Aorta (tissue), 5 donors: ENCODE measurements at regions not wholly inside any gene's neighbourhood (a gene's known extent, or its start where the extent isn't known, plus 50 kb on each side); places are given as distances from the start of the nearest gene placed in this dataset.

Experiments
- ATAC-seq: fragments of 200-7000 bp; cut with Tn5 transposase; one replicate; pipeline ENCODE4 v1.9.1; 2022; ENCODE audit warnings: moderate library complexity; ENCODE audit not compliant: low FRiP score
- DNase-seq, 2 donors: peaks; one replicate each; pipeline ENCODE4 v3.0.0-alpha.2; 2020
- H3K27ac ChIP-seq, 2 donors: one replicate each; pipeline ENCODE4 v1.5.1; 2013; ENCODE audit warnings: low read length in 2 of 2, mild to moderate bottlenecking in 2 of 2, moderate library complexity in 2 of 2, control low read depth in 1 of 2, inconsistent platforms in 1 of 2, low read depth in 1 of 2
- H3K27me3 ChIP-seq, 2 donors: one replicate each; pipeline ENCODE4 v1.6.1; 2013; ENCODE audit warnings: control low read depth in 1 of 2, low read length in 1 of 2, mild to moderate bottlenecking in 1 of 2, moderate library complexity in 1 of 2; ENCODE audit not compliant: insufficient read depth in 2 of 2, control insufficient read depth in 1 of 2
- H3K36me3 ChIP-seq, 2 donors: one replicate each; pipeline ENCODE4 v1.6.1; 2013; ENCODE audit warnings: control low read depth in 1 of 2, low read length in 1 of 2, mild to moderate bottlenecking in 1 of 2; ENCODE audit not compliant: insufficient read depth in 2 of 2, control insufficient read depth in 1 of 2
- H3K4me1 ChIP-seq, 2 donors: one replicate each; pipeline ENCODE4 v1.6.1; 2013; ENCODE audit warnings: low read length in 2 of 2, control low read depth in 1 of 2, mild to moderate bottlenecking in 1 of 2, moderate library complexity in 1 of 2; ENCODE audit not compliant: insufficient read depth in 2 of 2, control insufficient read depth in 1 of 2
- H3K4me3 ChIP-seq, 2 donors: one replicate each; pipeline ENCODE4 v1.5.1; 2013; ENCODE audit warnings: low read length in 2 of 2, control low read depth in 1 of 2, mild to moderate bottlenecking in 1 of 2
- H3K9me3 ChIP-seq: one replicate; pipeline ENCODE4 v1.6.1; 2013; ENCODE audit warnings: mild to moderate bottlenecking, low read length; ENCODE audit not compliant: control insufficient read depth
- WGBS, 2 donors: extraction: QIAGEN DNeasy Blood & Tissue Kit; methylation state at CpG; one replicate each; pipeline ENCODE4 v1.1.7; 2013; 5-methylcytosine and 5-hydroxymethylcytosine counted together
- intact Hi-C, 2 donors: fragments of 100-400 bp; cut with DNase I; formaldehyde crosslinking; loops; one replicate each; pipeline versions ENCODE4 v1.14.2 to v1.15.0; 2022
- donor health status: healthy with polysubstance abuse.
- donor health status: Bipolar disorder and iron deficiency.
- donor health status: DM: no; HTN: no; CAD: no.
- donor health status: DM: no; HTN: no; CAD: no.
- donor health status: DM: yes; HTN: yes; CAD: no.

DNA sequence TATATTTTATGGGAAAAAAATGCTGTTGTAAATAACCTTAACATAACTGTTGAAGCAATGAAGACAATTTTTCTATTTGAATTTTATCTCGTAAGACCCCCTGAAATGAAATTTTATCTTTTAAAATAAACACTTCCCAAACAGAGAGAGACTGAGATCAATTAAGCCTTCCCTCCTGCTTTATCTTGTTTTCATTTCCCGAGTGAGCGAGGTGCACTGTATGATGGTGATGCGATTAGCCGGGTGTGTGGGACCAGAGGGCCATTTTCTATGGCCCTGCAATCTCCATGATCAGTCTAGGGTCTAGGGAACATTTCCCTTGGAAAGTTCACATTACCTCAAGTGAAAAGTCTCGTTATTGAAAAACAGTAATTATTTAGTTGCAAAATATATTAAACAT lies 134.1 kb upstream of the MID1 start:
- ATAC-seq = no peak
- no peaks in the 10 kb centered on the region for H3K27me3 ChIP-seq
- intact Hi-C loops = no loop called here
- H3K36me3 ChIP-seq = no peaks in the 10 kb centered on the region
- H3K4me1 ChIP-seq = peaks cover 0 to 3% of the 10 kb centered on the region in 2 donors
- WGBS, 2 donors = 46 to 50% methylated on average over 6 of the region's 6 CpGs
- no peak for DNase-seq
- no peak overlapping the region for H3K4me3 ChIP-seq
- H3K9me3 ChIP-seq = no peaks in the 10 kb centered on the region
- H3K27ac ChIP-seq = no peak overlapping the region

DNA sequence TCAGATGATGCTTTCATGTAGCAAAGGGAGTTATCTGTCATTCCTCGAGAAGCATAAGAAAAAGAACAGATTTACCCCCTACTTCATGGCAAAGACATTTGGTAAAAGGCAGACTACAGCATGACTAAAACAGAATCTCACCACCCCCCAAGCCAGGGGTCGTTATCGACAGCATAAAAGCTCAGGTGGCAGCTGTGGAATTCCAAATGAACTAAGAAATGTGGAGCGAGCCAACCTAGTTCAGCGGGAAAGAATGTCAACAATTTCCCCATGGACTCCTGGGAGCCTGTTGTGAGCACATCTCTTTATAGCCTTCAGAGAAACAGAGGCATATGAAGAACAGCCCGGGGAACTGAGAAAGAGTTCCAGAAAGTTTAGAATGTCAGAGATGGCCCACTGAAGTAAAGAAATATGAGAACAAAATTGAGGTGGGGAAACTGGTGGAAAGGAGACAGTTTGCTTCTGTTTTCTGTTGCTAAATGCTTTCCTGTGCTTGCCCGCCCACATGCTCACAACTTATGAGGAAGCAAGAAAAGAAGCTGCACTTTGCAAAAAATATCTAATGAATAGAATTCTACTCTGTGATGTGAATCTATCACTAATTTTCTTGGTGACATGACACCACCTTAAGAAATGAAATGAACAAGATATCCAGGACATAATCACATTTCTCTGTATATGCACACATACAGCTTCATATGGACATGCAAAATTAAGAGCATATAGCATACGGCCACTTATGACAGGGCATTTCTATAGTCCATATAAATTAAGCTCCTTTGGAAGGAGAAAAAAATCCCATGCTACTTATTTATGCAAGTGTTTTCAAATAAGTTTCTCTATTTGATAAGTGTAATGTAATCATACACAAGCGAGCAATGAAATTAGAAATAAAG lies 135.3 kb upstream of the MID1 start:
- DNase-seq = no peak

DNA sequence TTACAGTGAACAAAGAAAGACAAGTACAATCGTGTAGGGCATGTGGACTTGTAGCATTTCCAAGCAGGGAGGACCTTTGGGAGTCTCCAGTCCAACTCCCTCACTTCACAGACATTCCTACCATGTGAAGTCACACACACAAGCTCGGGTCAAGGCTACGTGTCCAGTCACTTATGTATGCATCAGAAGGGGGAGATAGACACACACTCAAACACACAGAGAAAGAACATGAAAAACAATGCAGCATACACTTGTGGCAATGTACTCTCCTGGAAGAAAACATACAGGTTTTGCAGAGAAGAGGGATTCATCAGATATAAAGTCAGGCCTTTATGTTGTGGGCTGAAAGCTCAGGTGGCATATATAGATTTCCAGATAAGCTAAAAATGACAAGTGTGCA lies 136.1 kb upstream of the MID1 start:
- intact Hi-C loops = no loop called here
- H3K27ac ChIP-seq = peak overlapping the region in 1 of 2 donors; percentile 75

More for the DNA sequence above, 135.3 kb upstream of the MID1 start:
- 16 to 26% methylated on average over 9 of the region's 9 CpGs for WGBS, 2 donors
- peaks cover 0 to 3% of the 10 kb centered on the region in 2 donors for H3K4me1 ChIP-seq
- intact Hi-C loops = no loop called here
- H3K27me3 ChIP-seq = no peaks in the 10 kb centered on the region
- ATAC-seq = no peak
- H3K4me3 ChIP-seq = peak overlapping the region in 1 of 2 donors; percentile 41
- no peaks in the 10 kb centered on the region for H3K9me3 ChIP-seq
- H3K27ac ChIP-seq = peak overlapping the region in 1 of 2 donors; percentile 57
- H3K36me3 ChIP-seq = no peaks in the 10 kb centered on the region

DNA sequence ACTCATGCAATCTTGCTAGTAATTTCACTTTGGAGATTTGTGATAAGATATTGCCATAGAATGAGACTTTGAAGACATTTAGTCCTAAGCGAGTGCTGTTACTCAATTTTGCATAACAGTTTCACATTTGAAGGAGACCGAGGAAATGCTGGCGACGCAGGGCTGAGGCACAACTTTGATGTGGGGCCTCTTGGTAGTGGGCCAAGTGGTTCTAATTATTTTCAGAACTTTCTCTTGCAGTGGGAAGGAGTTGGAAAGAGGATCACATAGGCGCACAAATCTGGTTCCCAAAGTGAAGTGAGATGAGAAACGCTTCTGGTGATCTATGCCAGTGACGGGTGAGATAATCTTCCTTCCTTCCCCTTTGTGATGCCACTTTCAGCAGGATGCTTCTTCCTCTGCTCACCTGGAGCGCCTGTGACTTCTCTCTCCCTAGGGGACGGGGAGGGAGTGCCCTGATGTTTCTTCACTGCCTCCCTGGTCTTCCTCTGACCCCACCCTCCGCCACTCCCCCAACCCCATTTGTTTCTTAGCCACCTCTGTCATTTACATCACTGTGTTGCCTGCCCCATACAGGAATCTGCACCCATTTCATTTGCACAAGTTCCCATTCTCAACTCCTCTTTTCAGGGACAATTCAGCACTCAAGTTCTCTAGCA lies 138.9 kb upstream of the MID1 start:
- Histone ChIP-seq H3K4me3 (no peak overlapping the region), H3K36me3 (no peaks in the 10 kb centered on the region), H3K9me3 (no peaks in the 10 kb centered on the region), H3K27ac (no peak overlapping the region), H3K4me1 (peaks cover 0 to 3% of the 10 kb centered on the region in 2 donors), H3K27me3 (no peaks in the 10 kb centered on the region)
- DNase-seq (no peak), ATAC-seq (no peak)
- intact Hi-C loops = no loop called here
- 32 to 37% methylated on average over 10 of the region's 10 CpGs for WGBS, 2 donors

More for the DNA sequence above, 136.1 kb upstream of the MID1 start:
- Histone ChIP-seq H3K4me1 (peaks cover 0 to 3% of the 10 kb centered on the region in 2 donors), H3K9me3 (no peaks in the 10 kb centered on the region), H3K27me3 (no peaks in the 10 kb centered on the region), H3K4me3 (no peak overlapping the region), H3K36me3 (no peaks in the 10 kb centered on the region)
- ATAC-seq (peak; percentile 53), DNase-seq (no peak)
- WGBS, 2 donors = 1 to 3% methylated on average over 3 of the region's 3 CpGs

DNA sequence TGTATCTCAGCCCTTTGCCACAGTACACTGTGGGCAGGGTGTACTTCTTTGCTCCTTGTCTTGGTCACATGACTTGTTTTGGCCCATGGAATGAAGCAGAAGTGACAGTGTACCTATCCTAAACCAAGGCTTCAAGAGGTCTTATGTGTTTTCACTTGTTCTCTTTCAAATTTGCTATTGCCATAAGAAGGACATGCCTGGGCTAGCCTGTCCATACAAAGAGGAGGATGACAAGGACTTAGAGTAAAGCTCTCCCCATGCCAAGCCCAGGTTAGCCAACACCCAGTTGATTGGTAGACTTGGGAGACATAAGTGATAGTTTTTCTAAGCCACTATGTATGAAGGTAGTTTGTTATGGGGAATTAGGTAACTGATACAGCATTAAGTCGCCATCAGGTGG lies 141.1 kb upstream of the MID1 start:
- H3K36me3 ChIP-seq = no peaks in the 10 kb centered on the region
- H3K9me3 ChIP-seq = no peaks in the 10 kb centered on the region
- WGBS, 2 donors = 66 to 100% methylated on average over 1 of the region's 1 CpG
- no peak for DNase-seq
- intact Hi-C loops = no loop called here
- no peaks in the 10 kb centered on the region for H3K27me3 ChIP-seq
- ATAC-seq = no peak
- no peak overlapping the region for H3K4me3 ChIP-seq
- H3K27ac ChIP-seq = no peak overlapping the region
- peaks cover 0 to 3% of the 10 kb centered on the region in 2 donors for H3K4me1 ChIP-seq

DNA sequence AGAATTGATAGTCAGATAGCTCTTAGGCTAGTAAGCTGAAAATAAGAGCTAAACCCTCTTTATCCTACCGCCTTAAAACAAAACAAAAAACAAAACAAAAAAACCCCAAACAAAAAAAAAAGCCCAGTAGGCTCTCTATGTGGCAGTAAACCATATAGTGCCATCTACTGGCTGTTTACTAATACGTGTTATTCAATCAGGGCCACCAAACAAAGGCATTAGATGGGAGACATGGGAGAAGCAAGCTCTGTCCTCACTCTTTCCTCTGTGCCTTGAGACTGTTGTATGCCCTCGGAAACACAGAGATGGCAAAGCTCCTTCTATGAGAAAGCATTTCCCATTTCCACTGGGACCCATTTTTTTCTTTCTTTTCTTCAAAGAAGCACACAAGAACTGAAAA lies 148.8 kb upstream of the MID1 start:
- Histone ChIP-seq H3K4me1 (no peaks in the 10 kb centered on the region), H3K36me3 (no peaks in the 10 kb centered on the region), H3K4me3 (no peak overlapping the region), H3K27ac (no peak overlapping the region), H3K27me3 (no peaks in the 10 kb centered on the region), H3K9me3 (no peaks in the 10 kb centered on the region)
- no peak for DNase-seq
- intact Hi-C loops = no loop called here
- no peak for ATAC-seq
- 19 to 42% methylated on average over 3 of the region's 3 CpGs for WGBS, 2 donors

DNA sequence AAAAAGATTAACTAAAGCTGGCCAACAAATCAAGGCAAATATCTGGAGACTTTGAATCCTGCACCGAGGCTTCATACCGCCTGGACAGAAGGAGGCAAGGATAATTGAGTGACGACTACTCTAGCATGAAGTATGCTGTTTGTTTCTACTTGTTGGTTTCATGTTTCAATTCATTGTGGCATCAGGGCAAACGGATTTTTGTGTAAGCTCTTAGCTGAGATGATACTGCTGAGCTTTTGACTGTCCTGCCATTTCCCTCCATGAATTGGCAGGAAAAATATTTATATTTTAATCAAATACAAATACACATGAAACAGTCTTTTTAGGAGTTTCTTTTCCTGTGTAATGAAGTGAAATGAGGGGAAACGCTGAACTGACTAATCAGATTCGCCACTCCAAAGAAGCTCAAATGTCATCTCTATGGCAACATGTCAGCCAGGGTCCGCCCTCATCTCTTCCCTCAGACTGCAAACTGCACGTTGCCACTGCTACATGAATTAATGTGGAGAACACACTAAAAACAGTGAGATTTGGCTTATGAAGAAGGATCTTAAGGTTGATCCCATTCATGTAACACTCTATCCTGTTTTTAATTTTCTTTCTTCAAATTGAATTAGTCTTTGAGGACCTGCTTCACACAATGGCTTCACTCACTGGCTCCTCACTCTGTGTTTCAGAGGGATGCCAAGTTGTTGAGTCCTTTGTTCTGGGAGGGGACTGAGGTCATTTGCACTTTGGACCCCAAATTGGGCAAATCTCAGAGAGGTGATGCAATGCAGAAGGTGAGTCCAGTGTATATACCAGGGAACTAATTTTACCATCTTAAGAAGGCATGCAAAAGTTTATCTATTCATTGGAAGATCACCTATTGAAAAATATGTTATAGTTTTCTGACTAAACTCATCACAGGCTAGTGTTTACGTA lies 149.6 kb upstream of the MID1 start:
- DNase-seq (no peak), ATAC-seq (peak; percentile 52)
- H3K9me3 ChIP-seq = no peaks in the 10 kb centered on the region
- no peak overlapping the region for H3K27ac ChIP-seq
- 19 to 29% methylated on average over 9 of the region's 9 CpGs for WGBS, 2 donors
- no peaks in the 10 kb centered on the region for H3K4me1 ChIP-seq
- intact Hi-C loops = no loop called here
- H3K4me3 ChIP-seq = peak overlapping the region in 1 of 2 donors; percentile 15
- no peaks in the 10 kb centered on the region for H3K27me3 ChIP-seq
- H3K36me3 ChIP-seq = no peaks in the 10 kb centered on the region

DNA sequence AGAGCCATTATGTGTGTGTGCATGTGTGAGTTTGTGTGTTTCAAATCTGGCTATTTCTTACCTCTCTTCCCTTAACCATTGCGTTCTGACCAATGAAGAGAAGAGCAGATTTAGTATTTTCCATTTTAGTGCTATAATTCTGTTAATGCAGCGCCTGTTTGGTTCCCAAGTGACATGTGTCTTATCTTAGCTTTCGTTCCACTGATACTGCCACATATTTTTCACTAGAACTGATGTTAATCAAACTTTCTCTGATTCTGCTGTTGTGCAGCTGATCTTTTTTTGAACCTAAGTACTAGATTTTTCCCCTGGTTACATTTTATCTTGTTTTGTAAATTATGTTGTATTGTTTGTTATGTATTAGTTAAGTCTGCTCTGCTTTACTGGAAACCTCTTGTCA lies 152.9 kb upstream of the MID1 start:
- Histone ChIP-seq H3K36me3 (no peaks in the 10 kb centered on the region), H3K4me3 (no peak overlapping the region), H3K4me1 (no peaks in the 10 kb centered on the region), H3K27ac (no peak overlapping the region), H3K27me3 (no peaks in the 10 kb centered on the region), H3K9me3 (no peaks in the 10 kb centered on the region)
- ATAC-seq = no peak
- intact Hi-C loops = no loop called here
- DNase-seq = no peak
- WGBS, 2 donors = 56 to 61% methylated on average over 3 of the region's 3 CpGs
